Spinal cord (tissue), 9 donors: ENCODE measurements at regions not wholly inside any gene's neighbourhood (a gene's known extent, or its start where the extent isn't known, plus 50 kb on each side); places are given as distances from the start of the nearest gene placed in this dataset.
A peak's percentile ranks its signal among the peaks of the same experiment; 100 is the strongest.

Experiments used
- DNase-seq, 6 donors: peaks; one replicate each; pipeline versions ENCODE4 v3.0.0 to v3.0.0-alpha.2; 2013 to 2015; ENCODE audit warnings: low spot score in 6 of 6, low read depth in 4 of 6
- H3K27ac ChIP-seq: one replicate; pipeline ENCODE4 v1.5.1; 2013; ENCODE audit warnings: low read depth, low read length, control low read depth
- H3K27me3 ChIP-seq: one replicate; pipeline ENCODE4 v1.6.1; 2013; ENCODE audit warnings: low read length; ENCODE audit not compliant: control insufficient read depth, insufficient read depth
- H3K36me3 ChIP-seq: one replicate; pipeline ENCODE4 v1.6.1; 2013; ENCODE audit warnings: low read length; ENCODE audit not compliant: control insufficient read depth, insufficient read depth
- H3K4me1 ChIP-seq: one replicate; pipeline ENCODE4 v1.6.1; 2013; ENCODE audit warnings: low read length; ENCODE audit not compliant: control insufficient read depth, insufficient read depth
- H3K4me3 ChIP-seq: one replicate; pipeline ENCODE4 v1.5.1; 2013; ENCODE audit warnings: low read depth, low read length, control low read depth
- H3K9me3 ChIP-seq: one replicate; pipeline ENCODE4 v1.6.1; 2013; ENCODE audit warnings: low read length; ENCODE audit not compliant: control insufficient read depth, insufficient read depth
- WGBS: methylation state at CpG from one replicate; pipeline ENCODE4 v1.1.5; 2013; ENCODE audit warnings: missing lambda C conversion rate; ENCODE audit not compliant: insufficient coverage; 5-methylcytosine and 5-hydroxymethylcytosine counted together
- donor health status: healthy.

- H3K27me3 ChIP-seq, result no peaks in the 10 kb centered on the region
- no peak for DNase-seq
- 51% methylated on average over 4 of the region's 4 CpGs for WGBS
- H3K9me3 ChIP-seq, result no peaks in the 10 kb centered on the region
- peaks cover 7% of the 10 kb centered on the region for H3K4me1 ChIP-seq
- no peaks in the 10 kb centered on the region for H3K36me3 ChIP-seq
- peak overlapping the region; percentile 0 for H3K27ac ChIP-seq
- H3K4me3 ChIP-seq, result no peak overlapping the region
Observed at GRCh38 chr9:16136961-16137360, 584.1 kb downstream of the CCDC171 start.

GRCh38 chr9:16138561-16139491, 586.0 kb downstream of the CCDC171 start:
- peak overlapping the region; percentile 65 for H3K27ac ChIP-seq
- DNase-seq, result peak in 1 of 6 donors; percentile 66
- 72% methylated on average over 15 of the region's 16 CpGs for WGBS

GRCh38 chr9:16139774-16140173, 586.9 kb downstream of the CCDC171 start:
- Histone ChIP-seq H3K27ac (peak overlapping the region; percentile 65), H3K9me3 (no peaks in the 10 kb centered on the region), H3K27me3 (no peaks in the 10 kb centered on the region), H3K4me3 (no peak overlapping the region), H3K36me3 (no peaks in the 10 kb centered on the region), H3K4me1 (no peaks in the 10 kb centered on the region)
- DNase-seq, result no peak
- 93% methylated on average over 2 of the region's 5 CpGs for WGBS

More at GRCh38 chr9:16138561-16139491, 586.0 kb downstream of the CCDC171 start:
- H3K4me1 ChIP-seq, result peaks cover 2% of the 10 kb centered on the region
- H3K9me3 ChIP-seq, result no peaks in the 10 kb centered on the region
- H3K36me3 ChIP-seq, result no peaks in the 10 kb centered on the region
- no peaks in the 10 kb centered on the region for H3K27me3 ChIP-seq
- no peak overlapping the region for H3K4me3 ChIP-seq

- Histone ChIP-seq H3K27me3 (no peaks in the 10 kb centered on the region), H3K4me3 (no peak overlapping the region), H3K27ac (no peak overlapping the region), H3K9me3 (no peaks in the 10 kb centered on the region), H3K4me1 (no peaks in the 10 kb centered on the region), H3K36me3 (no peaks in the 10 kb centered on the region)
- WGBS, result 54% methylated on average over 5 of the region's 7 CpGs
- no peak for DNase-seq
Observed at GRCh38 chr9:16143310-16143709, 590.5 kb downstream of the CCDC171 start.

- Histone ChIP-seq H3K36me3 (no peaks in the 10 kb centered on the region), H3K27me3 (no peaks in the 10 kb centered on the region), H3K9me3 (no peaks in the 10 kb centered on the region), H3K4me1 (no peaks in the 10 kb centered on the region), H3K27ac (no peak overlapping the region), H3K4me3 (no peak overlapping the region)
- WGBS, result 97% methylated on average over 10 of the region's 13 CpGs
- no peak for DNase-seq
Observed at GRCh38 chr9:16143947-16144890, 591.4 kb downstream of the CCDC171 start.

GRCh38 chr9:16145196-16145950, 592.5 kb downstream of the CCDC171 start:
- H3K9me3 ChIP-seq, result no peaks in the 10 kb centered on the region
- no peak overlapping the region for H3K4me3 ChIP-seq
- H3K36me3 ChIP-seq, result no peaks in the 10 kb centered on the region
- no peaks in the 10 kb centered on the region for H3K4me1 ChIP-seq
- no peak for DNase-seq
- H3K27ac ChIP-seq, result no peak overlapping the region
- H3K27me3 ChIP-seq, result no peaks in the 10 kb centered on the region
- 91% methylated on average over 4 of the region's 8 CpGs for WGBS

- Histone ChIP-seq H3K27me3 (peaks cover 14% of the 10 kb centered on the region), H3K4me3 (no peak overlapping the region), H3K27ac (no peak overlapping the region), H3K36me3 (no peaks in the 10 kb centered on the region), H3K4me1 (no peaks in the 10 kb centered on the region), H3K9me3 (no peaks in the 10 kb centered on the region)
- 91% methylated on average over 6 of the region's 7 CpGs for WGBS
- DNase-seq, result no peak
Observed at GRCh38 chr9:16147726-16148125, 594.9 kb downstream of the CCDC171 start.

- no peaks in the 10 kb centered on the region for H3K36me3 ChIP-seq
- no peak for DNase-seq
- no peaks in the 10 kb centered on the region for H3K9me3 ChIP-seq
- H3K4me1 ChIP-seq, result peaks cover 10% of the 10 kb centered on the region
- peaks cover 14% of the 10 kb centered on the region for H3K27me3 ChIP-seq
- H3K27ac ChIP-seq, result no peak overlapping the region
- H3K4me3 ChIP-seq, result no peak overlapping the region
- WGBS, result no CpG with 5 or more reads among the region's 4 CpGs
Observed at GRCh38 chr9:16150501-16150900, 597.7 kb downstream of the CCDC171 start.
